PC-3 (cell line): ENCODE measurements at regions not wholly inside any gene's neighbourhood (a gene's known extent, or its start where the extent isn't known, plus 50 kb on each side); places are given as distances from the start of the nearest gene placed in this dataset.

Source experiments
- ATAC-seq: fragments of 200-7000 bp; cut with Tn5 transposase; 2 replicates; pipeline ENCODE4 v1.9.1; 2020; ENCODE audit warnings: mild to moderate bottlenecking, moderate library complexity
- BruUV-seq: library from RNA; stranded (reverse); fragments of 400-500 nt; replicated peaks from 2 replicates; lab custom pipeline; 2021; lab: Mats Ljungman, UMichigan
- CTCF ChIA-PET: fragments of 300-600 bp; sonication (Branson Sonifier 250); formaldehyde crosslinking; loops from one replicate; lab custom pipeline; 2022; ENCODE audit warnings: antibody characterized with exemption; lab: Charles Lee
- POLR2A ChIA-PET: fragments of 300-600 bp; sonication (Branson Sonifier 250); formaldehyde crosslinking; loops from one replicate; lab custom pipeline; 2022; ENCODE audit warnings: antibody characterized with exemption; ENCODE audit not compliant: unreplicated experiment; lab: Charles Lee
- DNase-seq: peaks from one replicate; pipeline ENCODE4 v3.0.0-alpha.2; 2015
- H2AFZ ChIP-seq: fragments of 300-600 bp; sonication (generic); 2 replicates; pipeline ENCODE4 v1.6.0; 2016; ENCODE audit warnings: antibody characterized with exemption, low read length
- H3F3A ChIP-seq: fragments of 300-600 bp; sonication (generic); one replicate; pipeline ENCODE4 v1.6.0; 2017; ENCODE audit warnings: antibody characterized with exemption, low read length, control low read depth, mild to moderate bottlenecking; ENCODE audit not compliant: unreplicated experiment
- H3K27ac ChIP-seq: fragments of 300-600 bp; sonication (generic); 2 replicates; pipeline ENCODE4 v1.5.1; 2016; ENCODE audit warnings: mild to moderate bottlenecking, low read length
- H3K27me3 ChIP-seq: fragments of 300-600 bp; sonication (generic); 2 replicates; pipeline ENCODE4 v1.6.1; 2016; ENCODE audit warnings: low read length, mixed read lengths
- H3K36me3 ChIP-seq: fragments of 300-600 bp; sonication (generic); 2 replicates; pipeline ENCODE4 v1.6.1; 2016; ENCODE audit warnings: low read depth, mixed run types, low read length, mixed read lengths
- H3K4me1 ChIP-seq: fragments of 300-600 bp; sonication (generic); 2 replicates; pipeline ENCODE4 v1.5.1; 2016; ENCODE audit warnings: low read length; ENCODE audit not compliant: insufficient read depth
- H3K4me2 ChIP-seq: fragments of 300-600 bp; sonication (generic); 2 replicates; pipeline ENCODE4 v1.6.0; 2016; ENCODE audit warnings: low read length
- H3K4me3 ChIP-seq: fragments of 300-600 bp; sonication (generic); 2 replicates; pipeline ENCODE4 v1.5.1; 2016; ENCODE audit warnings: mild to moderate bottlenecking, low read length, mixed read lengths
- H3K79me2 ChIP-seq: fragments of 300-600 bp; sonication (generic); 2 replicates; pipeline ENCODE4 v1.6.1; 2017; ENCODE audit warnings: low read length, mixed read lengths
- H3K9ac ChIP-seq: fragments of 300-600 bp; sonication (generic); 2 replicates; pipeline ENCODE4 v1.6.0; 2016; ENCODE audit warnings: mild to moderate bottlenecking, low read length
- H3K9me2 ChIP-seq: fragments of 300-600 bp; sonication (generic); replicated peaks from 2 replicates; pipeline ENCODE4 v1.6.1; 2016; ENCODE audit warnings: mixed run types, low read length, mixed read lengths
- H3K9me3 ChIP-seq: fragments of 300-600 bp; sonication (generic); 2 replicates; pipeline ENCODE4 v1.6.1; 2016; ENCODE audit warnings: low read length, mixed read lengths
- H4K20me1 ChIP-seq: fragments of 300-600 bp; sonication (generic); 2 replicates; pipeline ENCODE4 v1.6.1; 2016; ENCODE audit warnings: low read length, mixed read lengths
- CTCF ChIP-seq: fragments of 300-600 bp; sonication (generic); conservative IDR thresholded peaks from 2 replicates; pipeline ENCODE4 v1.5.1; 2017; ENCODE audit warnings: antibody characterized with exemption, low read depth, mild to moderate bottlenecking, low read length
- EZH2 ChIP-seq: fragments of 300-600 bp; sonication (generic); IDR thresholded peaks from one replicate; pipeline ENCODE4 v1.6.1; 2017; ENCODE audit warnings: antibody characterized with exemption, mild to moderate bottlenecking, low read length; ENCODE audit not compliant: unreplicated experiment
- EZH2phosphoT487 ChIP-seq: fragments of 300-600 bp; sonication (generic); IDR thresholded peaks from 2 replicates; pipeline ENCODE4 v1.6.1; 2018; ENCODE audit warnings: mild to moderate bottlenecking, antibody characterized with exemption, low read length, borderline replicate concordance
- intact Hi-C: fragments of 100-400 bp; cut with micrococcal nuclease; formaldehyde crosslinking; loops from 2 replicates; pipeline ENCODE4 v1.9.0; 2023

GRCh38 chr4:77327151-77327550, 170.1 kb downstream of the CCNG2 start:
- intact Hi-C loops: no loop called here
- DNase-seq (no peak), ATAC-seq (no peak)
- no peaks in the 10 kb centered on the region for H3K36me3 ChIP-seq
- no peaks in the 10 kb centered on the region for H3K4me1 ChIP-seq
- no peaks in the 10 kb centered on the region for H3F3A ChIP-seq
- ChIA-PET POLR2A (no interaction called here), CTCF (no interaction called here)
- no peak for TF ChIP-seq CTCF
- TF ChIP-seq EZH2: no peak
- no peak for TF ChIP-seq EZH2phosphoT487
- H3K27me3 ChIP-seq: no peaks in the 10 kb centered on the region
- no peaks in the 10 kb centered on the region for H3K79me2 ChIP-seq
- H3K9me3 ChIP-seq: no peaks in the 10 kb centered on the region
- H2AFZ ChIP-seq: no peak overlapping the region
- H3K4me2 ChIP-seq: no peak overlapping the region
- no peaks in the 10 kb centered on the region for H3K9me2 ChIP-seq
- no peak overlapping the region for H3K4me3 ChIP-seq
- H4K20me1 ChIP-seq: no peaks in the 10 kb centered on the region
- no peak overlapping the region for H3K27ac ChIP-seq
- BruUV-seq: no TSS peak
- no peak overlapping the region for H3K9ac ChIP-seq

- no peak for DNase-seq
- Histone ChIP-seq H3F3A (no peaks in the 10 kb centered on the region), H3K4me1 (no peaks in the 10 kb centered on the region), H3K9me2 (no peaks in the 10 kb centered on the region), H3K9ac (no peak overlapping the region), H3K36me3 (no peaks in the 10 kb centered on the region), H3K4me2 (no peak overlapping the region), H3K9me3 (no peaks in the 10 kb centered on the region), H4K20me1 (no peaks in the 10 kb centered on the region), H3K4me3 (no peak overlapping the region), H3K79me2 (no peaks in the 10 kb centered on the region), H2AFZ (no peak overlapping the region), H3K27me3 (no peaks in the 10 kb centered on the region), H3K27ac (no peak overlapping the region)
- no peak for ATAC-seq
- ChIA-PET POLR2A (no interaction called here), CTCF (no interaction called here)
- TF ChIP-seq EZH2 (no peak), EZH2phosphoT487 (no peak), CTCF (no peak)
- intact Hi-C loops: no loop called here
- no TSS peak for BruUV-seq
These were observed 175.8 kb downstream of the CCNG2 start for GRCh38 chr4:77332696-77333270.

- Histone ChIP-seq H4K20me1 (no peaks in the 10 kb centered on the region), H3K79me2 (no peaks in the 10 kb centered on the region), H3K27me3 (no peaks in the 10 kb centered on the region), H3K9me2 (no peaks in the 10 kb centered on the region), H3K4me2 (no peak overlapping the region), H2AFZ (no peak overlapping the region), H3K4me3 (no peak overlapping the region), H3K9me3 (no peaks in the 10 kb centered on the region), H3F3A (no peaks in the 10 kb centered on the region), H3K9ac (no peak overlapping the region), H3K36me3 (no peaks in the 10 kb centered on the region), H3K4me1 (no peaks in the 10 kb centered on the region), H3K27ac (no peak overlapping the region)
- TF ChIP-seq CTCF (no peak), EZH2phosphoT487 (no peak), EZH2 (no peak)
- ATAC-seq (no peak), DNase-seq (no peak)
- POLR2A ChIA-PET: no interaction called here
- CTCF ChIA-PET: no interaction called here
- intact Hi-C loops: no loop called here
- BruUV-seq: no TSS peak
These were observed 179.6 kb downstream of the CCNG2 start for GRCh38 chr4:77336411-77337142.
